ENCODE measurements at regions not wholly inside any gene's neighbourhood (a gene's known extent, or its start where the extent isn't known, plus 50 kb on each side); places are given as distances from the start of the nearest gene placed in this dataset.

GRCh38 chr10:130459851-130460490 is 323.8 kb downstream of the GLRX3 start:
- Histone ChIP-seq H3K4me1 (ENCODE audit: control insufficient read depth in 2 of 3, insufficient read depth in 2 of 3, low read depth in 1 of 3, low read length in 3 of 3) (no peaks in the 10 kb centered on the region), H3K4me3 (ENCODE audit: low read length in 3 of 3) (no peak overlapping the region), H3K27me3 (ENCODE audit: control insufficient read depth, insufficient read depth, low read length) (no peaks in the 10 kb centered on the region), H3K36me3 (ENCODE audit: control insufficient read depth in 2 of 3, insufficient read depth in 3 of 3, low read length in 3 of 3) (no peaks in the 10 kb centered on the region), H3K9ac (ENCODE audit: low read length in 3 of 3) (no peak overlapping the region), H3K9me3 (ENCODE audit: control insufficient read depth in 2 of 3, insufficient read depth in 1 of 3, low read length in 3 of 3) (no peaks in the 10 kb centered on the region), H3K27ac (ENCODE audit: low read depth in 2 of 2, low read length in 2 of 2) (no peak overlapping the region)
- no peak for FAIRE-seq
- TF ChIP-seq CTCF (IDR thresholded peaks at IDR 0.05; ENCODE audit: borderline replicate concordance, extremely low read depth, insufficient read depth), result no peak
- intact Hi-C loops (cut with DNase I), result no loop called here
- DNase-seq, result no peak

- no peak for DNase-seq
- intact Hi-C loops (cut with DNase I), result no loop called here
Observed at GRCh38 chr10:130461631-130462030, 325.4 kb downstream of the GLRX3 start.

GRCh38 chr10:130463104-130463875 is 327.1 kb downstream of the GLRX3 start:
- Histone ChIP-seq H3K4me3 (ENCODE audit: low read length in 3 of 3) (no peak overlapping the region), H3K9me3 (ENCODE audit: control insufficient read depth in 2 of 3, insufficient read depth in 1 of 3, low read length in 3 of 3) (no peaks in the 10 kb centered on the region), H3K27me3 (ENCODE audit: control insufficient read depth, insufficient read depth, low read length) (no peaks in the 10 kb centered on the region), H3K4me1 (ENCODE audit: control insufficient read depth in 2 of 3, insufficient read depth in 2 of 3, low read depth in 1 of 3, low read length in 3 of 3) (no peaks in the 10 kb centered on the region), H3K36me3 (ENCODE audit: control insufficient read depth in 2 of 3, insufficient read depth in 3 of 3, low read length in 3 of 3) (no peaks in the 10 kb centered on the region), H3K9ac (ENCODE audit: low read length in 3 of 3) (no peak overlapping the region), H3K27ac (ENCODE audit: low read depth in 2 of 2, low read length in 2 of 2) (no peak overlapping the region)
- intact Hi-C loops (cut with DNase I), result no loop called here
- no peak for FAIRE-seq
- TF ChIP-seq CTCF (IDR thresholded peaks at IDR 0.05; ENCODE audit: borderline replicate concordance, extremely low read depth, insufficient read depth), result no peak
- no peak for DNase-seq

More at GRCh38 chr10:130461631-130462030, 325.4 kb downstream of the GLRX3 start:
- H3K9me3 ChIP-seq (ENCODE audit: control insufficient read depth in 2 of 3, insufficient read depth in 1 of 3, low read length in 3 of 3), result no peaks in the 10 kb centered on the region
- H3K4me3 ChIP-seq (ENCODE audit: low read length in 3 of 3), result no peak overlapping the region
- no peaks in the 10 kb centered on the region for H3K4me1 ChIP-seq (ENCODE audit: control insufficient read depth in 2 of 3, insufficient read depth in 2 of 3, low read depth in 1 of 3, low read length in 3 of 3)
- H3K27ac ChIP-seq (ENCODE audit: low read depth in 2 of 2, low read length in 2 of 2), result no peak overlapping the region
- no peaks in the 10 kb centered on the region for H3K27me3 ChIP-seq (ENCODE audit: control insufficient read depth, insufficient read depth, low read length)
- TF ChIP-seq CTCF (IDR thresholded peaks at IDR 0.05; ENCODE audit: borderline replicate concordance, extremely low read depth, insufficient read depth), result no peak
- H3K36me3 ChIP-seq (ENCODE audit: control insufficient read depth in 2 of 3, insufficient read depth in 3 of 3, low read length in 3 of 3), result no peaks in the 10 kb centered on the region
- no peak for FAIRE-seq
- no peak overlapping the region for H3K9ac ChIP-seq (ENCODE audit: low read length in 3 of 3)
